ENCODE measurements at regions not wholly inside any gene's neighbourhood (a gene's known extent, or its start where the extent isn't known, plus 50 kb on each side); places are given as distances from the start of the nearest gene placed in this dataset.

GRCh38 chr16:76942089-76942488 lies 248.9 kb upstream of the MON1B start:
- in situ Hi-C loops (cut with HindIII; ENCODE audit: low pct_ligation_motif_present, low pct_unique_long_range_greater_than_20kb, low sequenced_read_pairs), result no loop called here
- DNase-seq, result no peak

GRCh38 chr16:76943921-76944320 lies 247.1 kb upstream of the MON1B start:
- in situ Hi-C loops (cut with HindIII; ENCODE audit: low pct_ligation_motif_present, low pct_unique_long_range_greater_than_20kb, low sequenced_read_pairs), result no loop called here
- DNase-seq, result no peak

GRCh38 chr16:76946879-76947278 lies 244.1 kb upstream of the MON1B start:
- in situ Hi-C loops (cut with HindIII; ENCODE audit: low pct_ligation_motif_present, low pct_unique_long_range_greater_than_20kb, low sequenced_read_pairs), result no loop called here
- peak; percentile 81 for DNase-seq

GRCh38 chr16:76947749-76948148 lies 243.2 kb upstream of the MON1B start:
- in situ Hi-C loops (cut with HindIII; ENCODE audit: low pct_ligation_motif_present, low pct_unique_long_range_greater_than_20kb, low sequenced_read_pairs), result no loop called here
- DNase-seq, result no peak

GRCh38 chr16:76955629-76956028 lies 235.4 kb upstream of the MON1B start:
- in situ Hi-C loops (cut with HindIII; ENCODE audit: low pct_ligation_motif_present, low pct_unique_long_range_greater_than_20kb, low sequenced_read_pairs), result no loop called here
- DNase-seq, result no peak

GRCh38 chr16:76956394-76956793 lies 234.6 kb upstream of the MON1B start:
- no peak for DNase-seq
- in situ Hi-C loops (cut with HindIII; ENCODE audit: low pct_ligation_motif_present, low pct_unique_long_range_greater_than_20kb, low sequenced_read_pairs), result no loop called here

- no peak for DNase-seq
- in situ Hi-C loops (cut with HindIII; ENCODE audit: low pct_ligation_motif_present, low pct_unique_long_range_greater_than_20kb, low sequenced_read_pairs), result no loop called here
Measured at GRCh38 chr16:76956841-76957240, 234.1 kb upstream of the MON1B start.

GRCh38 chr16:76959166-76959565 lies 231.8 kb upstream of the MON1B start:
- in situ Hi-C loops (cut with HindIII; ENCODE audit: low pct_ligation_motif_present, low pct_unique_long_range_greater_than_20kb, low sequenced_read_pairs), result no loop called here
- no peak for DNase-seq

- in situ Hi-C loops (cut with HindIII; ENCODE audit: low pct_ligation_motif_present, low pct_unique_long_range_greater_than_20kb, low sequenced_read_pairs), result no loop called here
- DNase-seq, result no peak
Measured at GRCh38 chr16:76963614-76964315, 227.2 kb upstream of the MON1B start.

- in situ Hi-C loops (cut with HindIII; ENCODE audit: low pct_ligation_motif_present, low pct_unique_long_range_greater_than_20kb, low sequenced_read_pairs), result no loop called here
- DNase-seq, result no peak
Measured at GRCh38 chr16:76964464-76965154, 226.4 kb upstream of the MON1B start.

- DNase-seq, result peak; percentile 11
- in situ Hi-C loops (cut with HindIII; ENCODE audit: low pct_ligation_motif_present, low pct_unique_long_range_greater_than_20kb, low sequenced_read_pairs), result no loop called here
Measured at GRCh38 chr16:76970087-76970744, 220.8 kb upstream of the MON1B start.

- in situ Hi-C loops (cut with HindIII; ENCODE audit: low pct_ligation_motif_present, low pct_unique_long_range_greater_than_20kb, low sequenced_read_pairs), result no loop called here
- DNase-seq, result no peak
Measured at GRCh38 chr16:76970745-76971099, 220.3 kb upstream of the MON1B start.

GRCh38 chr16:76976101-76976500 lies 214.9 kb upstream of the MON1B start:
- in situ Hi-C loops (cut with HindIII; ENCODE audit: low pct_ligation_motif_present, low pct_unique_long_range_greater_than_20kb, low sequenced_read_pairs), result no loop called here
- DNase-seq, result no peak

GRCh38 chr16:76976756-76977155 lies 214.2 kb upstream of the MON1B start:
- in situ Hi-C loops (cut with HindIII; ENCODE audit: low pct_ligation_motif_present, low pct_unique_long_range_greater_than_20kb, low sequenced_read_pairs), result no loop called here
- no peak for DNase-seq

- no peak for DNase-seq
Measured at GRCh38 chr16:76984196-76984595, 206.8 kb upstream of the MON1B start.

GRCh38 chr16:76985392-76986045 lies 205.5 kb upstream of the MON1B start:
- in situ Hi-C loops (cut with HindIII; ENCODE audit: low pct_ligation_motif_present, low pct_unique_long_range_greater_than_20kb, low sequenced_read_pairs), result no loop called here
- peak; percentile 74 for DNase-seq

More at GRCh38 chr16:76984196-76984595, 206.8 kb upstream of the MON1B start:
- in situ Hi-C loops (cut with HindIII; ENCODE audit: low pct_ligation_motif_present, low pct_unique_long_range_greater_than_20kb, low sequenced_read_pairs), result no loop called here

GRCh38 chr16:76988526-76988925 lies 202.5 kb upstream of the MON1B start:
- in situ Hi-C loops (cut with HindIII; ENCODE audit: low pct_ligation_motif_present, low pct_unique_long_range_greater_than_20kb, low sequenced_read_pairs), result no loop called here
- no peak for DNase-seq

GRCh38 chr16:77002644-77003043 lies 188.3 kb upstream of the MON1B start:
- in situ Hi-C loops (cut with HindIII; ENCODE audit: low pct_ligation_motif_present, low pct_unique_long_range_greater_than_20kb, low sequenced_read_pairs), result no loop called here
- no peak for DNase-seq

GRCh38 chr16:77009453-77009852 lies 181.5 kb upstream of the MON1B start:
- DNase-seq, result no peak
- in situ Hi-C loops (cut with HindIII; ENCODE audit: low pct_ligation_motif_present, low pct_unique_long_range_greater_than_20kb, low sequenced_read_pairs), result no loop called here

Measured in ACHN (cell line).